ENCODE measurements at regions not wholly inside any gene's neighbourhood (a gene's known extent, or its start where the extent isn't known, plus 50 kb on each side); places are given as distances from the start of the nearest gene placed in this dataset.

DNA sequence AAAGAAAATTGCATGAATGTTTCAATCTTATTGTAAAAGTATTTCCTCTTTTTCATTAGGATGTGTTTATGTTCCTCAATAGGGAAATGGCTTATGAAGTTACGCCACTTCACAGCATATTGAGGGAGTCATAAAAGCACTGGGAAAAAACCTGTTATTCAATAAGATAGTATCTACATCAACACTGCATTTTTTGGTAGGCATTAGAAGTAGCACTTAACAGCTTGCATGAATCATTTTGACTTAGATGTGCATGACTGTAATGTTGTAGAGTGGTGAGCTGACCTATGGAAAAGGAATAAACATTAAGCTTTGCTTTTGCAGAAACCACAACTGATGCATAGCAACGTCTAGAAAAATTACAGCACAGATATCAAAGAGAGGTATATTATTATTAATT, 111.2 kb upstream of the GRXCR1 start:
- Histone ChIP-seq H3K9ac (ENCODE audit: low read depth, low read length, poor library complexity, severe bottlenecking) (no peak overlapping the region), H3K36me3 (ENCODE audit: insufficient read depth, low read length) (no peaks in the 10 kb centered on the region), H2AFZ (ENCODE audit: low read length) (no peak overlapping the region), H3K4me3 (ENCODE audit: low read length, poor library complexity, severe bottlenecking) (no peak overlapping the region), H3K9me2 (replicated peaks; ENCODE audit: low read depth, low read length) (no peaks in the 10 kb centered on the region), H4K20me1 (ENCODE audit: insufficient read depth, low read length, poor library complexity, severe bottlenecking) (no peaks in the 10 kb centered on the region), H3K4me1 (ENCODE audit: insufficient read depth, low read length, poor library complexity, severe bottlenecking) (no peaks in the 10 kb centered on the region), H3K9me3 (ENCODE audit: insufficient read depth, low read depth, low read length) (no peaks in the 10 kb centered on the region), H3K27me3 (ENCODE audit: insufficient read depth, low read length, poor library complexity, severe bottlenecking) (no peaks in the 10 kb centered on the region), H3K79me2 (ENCODE audit: insufficient read depth, low read length) (no peaks in the 10 kb centered on the region), H3K4me2 (ENCODE audit: low read depth, low read length, poor library complexity, severe bottlenecking) (no peak overlapping the region), H3F3A (ENCODE audit: low read depth) (no peaks in the 10 kb centered on the region)
- no peak for TF ChIP-seq EZH2phosphoT487 (IDR thresholded peaks at IDR 0.05; ENCODE audit: borderline replicate concordance)
- TF ChIP-seq, protein P1, sequence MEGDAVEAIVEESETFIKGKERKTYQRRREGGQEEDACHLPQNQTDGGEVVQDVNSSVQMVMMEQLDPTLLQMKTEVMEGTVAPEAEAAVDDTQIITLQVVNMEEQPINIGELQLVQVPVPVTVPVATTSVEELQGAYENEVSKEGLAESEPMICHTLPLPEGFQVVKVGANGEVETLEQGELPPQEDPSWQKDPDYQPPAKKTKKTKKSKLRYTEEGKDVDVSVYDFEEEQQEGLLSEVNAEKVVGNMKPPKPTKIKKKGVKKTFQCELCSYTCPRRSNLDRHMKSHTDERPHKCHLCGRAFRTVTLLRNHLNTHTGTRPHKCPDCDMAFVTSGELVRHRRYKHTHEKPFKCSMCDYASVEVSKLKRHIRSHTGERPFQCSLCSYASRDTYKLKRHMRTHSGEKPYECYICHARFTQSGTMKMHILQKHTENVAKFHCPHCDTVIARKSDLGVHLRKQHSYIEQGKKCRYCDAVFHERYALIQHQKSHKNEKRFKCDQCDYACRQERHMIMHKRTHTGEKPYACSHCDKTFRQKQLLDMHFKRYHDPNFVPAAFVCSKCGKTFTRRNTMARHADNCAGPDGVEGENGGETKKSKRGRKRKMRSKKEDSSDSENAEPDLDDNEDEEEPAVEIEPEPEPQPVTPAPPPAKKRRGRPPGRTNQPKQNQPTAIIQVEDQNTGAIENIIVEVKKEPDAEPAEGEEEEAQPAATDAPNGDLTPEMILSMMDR (conservative IDR thresholded peaks at IDR 0.05; ENCODE audit: low read length): no peak

DNA sequence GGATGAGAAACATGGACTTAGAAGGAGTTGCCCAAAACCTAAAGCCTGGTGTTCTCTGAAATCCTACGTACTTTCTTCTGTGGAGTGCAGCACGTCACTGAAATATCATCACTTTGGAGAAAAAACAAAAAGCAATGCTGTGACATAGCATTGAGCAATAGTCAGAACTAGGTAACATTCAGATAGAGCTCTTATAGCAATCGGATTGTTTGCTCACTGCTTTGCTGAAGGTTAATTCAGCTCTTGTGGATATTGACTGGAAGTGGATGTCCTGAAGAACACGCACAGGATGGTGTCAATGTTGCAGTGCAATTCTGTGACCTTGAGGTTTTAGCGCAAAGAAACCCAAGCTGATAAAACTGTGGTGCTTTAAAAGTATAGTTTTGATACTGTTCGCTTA, 114.2 kb upstream of the GRXCR1 start:
- no peaks in the 10 kb centered on the region for H3K9me2 ChIP-seq (replicated peaks; ENCODE audit: low read depth, low read length)
- H3K9me3 ChIP-seq (ENCODE audit: insufficient read depth, low read depth, low read length): no peaks in the 10 kb centered on the region
- H3K27me3 ChIP-seq (ENCODE audit: insufficient read depth, low read length, poor library complexity, severe bottlenecking): no peaks in the 10 kb centered on the region
- no peaks in the 10 kb centered on the region for H3K79me2 ChIP-seq (ENCODE audit: insufficient read depth, low read length)
- H2AFZ ChIP-seq (ENCODE audit: low read length): no peak overlapping the region
- TF ChIP-seq EZH2phosphoT487 (IDR thresholded peaks at IDR 0.05; ENCODE audit: borderline replicate concordance): no peak
- H3K9ac ChIP-seq (ENCODE audit: low read depth, low read length, poor library complexity, severe bottlenecking): no peak overlapping the region
- no peak overlapping the region for H3K4me2 ChIP-seq (ENCODE audit: low read depth, low read length, poor library complexity, severe bottlenecking)
- H4K20me1 ChIP-seq (ENCODE audit: insufficient read depth, low read length, poor library complexity, severe bottlenecking): no peaks in the 10 kb centered on the region
- no peaks in the 10 kb centered on the region for H3K4me1 ChIP-seq (ENCODE audit: insufficient read depth, low read length, poor library complexity, severe bottlenecking)
- H3K36me3 ChIP-seq (ENCODE audit: insufficient read depth, low read length): no peaks in the 10 kb centered on the region
- H3K4me3 ChIP-seq (ENCODE audit: low read length, poor library complexity, severe bottlenecking): no peak overlapping the region
- no peaks in the 10 kb centered on the region for H3F3A ChIP-seq (ENCODE audit: low read depth)

DNA sequence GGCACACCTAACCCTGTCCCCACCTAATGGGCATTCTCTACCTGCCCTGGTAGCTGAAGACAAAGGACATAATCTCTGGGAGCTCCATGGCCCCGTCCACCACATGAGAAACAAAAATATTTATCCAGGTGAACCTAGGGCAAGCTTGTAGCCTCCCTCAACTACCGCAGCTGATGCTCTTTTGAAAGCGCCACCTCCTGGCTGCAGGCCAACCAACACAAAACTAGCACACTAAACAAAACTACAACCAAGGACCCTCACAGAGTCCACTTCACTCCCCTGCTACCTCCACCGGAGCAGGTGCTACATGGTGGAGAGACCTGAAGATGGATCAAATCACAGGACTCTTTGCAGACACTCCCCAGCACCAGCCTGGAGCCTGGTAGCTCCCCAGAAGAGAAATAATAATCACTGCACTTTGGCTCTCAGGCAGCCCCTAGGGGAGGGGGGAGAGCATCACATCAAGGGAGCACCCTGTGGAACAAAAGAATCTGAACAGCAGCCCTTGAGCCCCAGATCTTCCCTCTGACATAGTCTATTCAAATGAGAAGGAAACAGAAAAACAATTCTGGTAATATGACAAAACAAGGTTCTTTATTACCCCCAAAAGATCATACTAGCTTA, 111.3 kb upstream of the ATP8A1 start:
- Histone ChIP-seq H3K36me3 (ENCODE audit: insufficient read depth, low read length) (no peaks in the 10 kb centered on the region), H3K4me2 (ENCODE audit: low read depth, low read length, poor library complexity, severe bottlenecking) (no peak overlapping the region), H3K79me2 (ENCODE audit: insufficient read depth, low read length) (no peaks in the 10 kb centered on the region), H3K9me3 (ENCODE audit: insufficient read depth, low read depth, low read length) (no peaks in the 10 kb centered on the region), H3K9ac (ENCODE audit: low read depth, low read length, poor library complexity, severe bottlenecking) (no peak overlapping the region), H3K9me2 (replicated peaks; ENCODE audit: low read depth, low read length) (no peaks in the 10 kb centered on the region), H3F3A (ENCODE audit: low read depth) (no peaks in the 10 kb centered on the region), H3K27me3 (ENCODE audit: insufficient read depth, low read length, poor library complexity, severe bottlenecking) (no peaks in the 10 kb centered on the region), H2AFZ (ENCODE audit: low read length) (no peak overlapping the region), H4K20me1 (ENCODE audit: insufficient read depth, low read length, poor library complexity, severe bottlenecking) (no peaks in the 10 kb centered on the region), H3K4me1 (ENCODE audit: insufficient read depth, low read length, poor library complexity, severe bottlenecking) (no peaks in the 10 kb centered on the region), H3K4me3 (ENCODE audit: low read length, poor library complexity, severe bottlenecking) (no peak overlapping the region)
- TF ChIP-seq EZH2phosphoT487 (IDR thresholded peaks at IDR 0.05; ENCODE audit: borderline replicate concordance): no peak
- TF ChIP-seq, protein P1 (conservative IDR thresholded peaks at IDR 0.05; ENCODE audit: low read length): peak; percentile 55

DNA sequence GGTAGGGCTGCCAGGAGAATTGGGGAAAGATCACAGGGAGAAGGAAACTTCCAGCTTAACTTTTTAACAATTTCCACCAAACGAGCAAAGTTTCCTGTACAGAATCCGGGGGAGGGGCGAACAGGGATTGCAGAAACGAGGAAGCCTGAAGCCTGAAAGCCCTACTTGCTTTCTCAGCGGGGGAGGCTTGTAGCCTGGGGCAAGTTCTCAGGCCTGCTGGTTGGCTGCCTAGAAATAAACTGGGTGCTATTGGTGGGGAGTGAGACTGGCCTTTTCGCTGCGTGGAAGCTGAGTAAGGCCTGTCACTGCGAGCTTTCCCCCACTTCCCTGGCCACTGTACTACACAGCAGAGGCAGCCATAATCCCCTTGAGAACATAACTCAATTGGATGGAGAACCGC, 110.8 kb upstream of the ATP8A1 start:
- Histone ChIP-seq H2AFZ (ENCODE audit: low read length) (no peak overlapping the region), H3F3A (ENCODE audit: low read depth) (no peaks in the 10 kb centered on the region), H4K20me1 (ENCODE audit: insufficient read depth, low read length, poor library complexity, severe bottlenecking) (no peaks in the 10 kb centered on the region), H3K79me2 (ENCODE audit: insufficient read depth, low read length) (no peaks in the 10 kb centered on the region), H3K9me3 (ENCODE audit: insufficient read depth, low read depth, low read length) (no peaks in the 10 kb centered on the region), H3K4me1 (ENCODE audit: insufficient read depth, low read length, poor library complexity, severe bottlenecking) (no peaks in the 10 kb centered on the region), H3K36me3 (ENCODE audit: insufficient read depth, low read length) (no peaks in the 10 kb centered on the region), H3K4me2 (ENCODE audit: low read depth, low read length, poor library complexity, severe bottlenecking) (no peak overlapping the region), H3K9me2 (replicated peaks; ENCODE audit: low read depth, low read length) (no peaks in the 10 kb centered on the region), H3K4me3 (ENCODE audit: low read length, poor library complexity, severe bottlenecking) (no peak overlapping the region), H3K9ac (ENCODE audit: low read depth, low read length, poor library complexity, severe bottlenecking) (no peak overlapping the region), H3K27me3 (ENCODE audit: insufficient read depth, low read length, poor library complexity, severe bottlenecking) (no peaks in the 10 kb centered on the region)
- no peak for TF ChIP-seq EZH2phosphoT487 (IDR thresholded peaks at IDR 0.05; ENCODE audit: borderline replicate concordance)
- TF ChIP-seq, protein P1 (conservative IDR thresholded peaks at IDR 0.05; ENCODE audit: low read length): no peak
